DND-41 (cell line): ENCODE measurements at regions not wholly inside any gene's neighbourhood (a gene's known extent, or its start where the extent isn't known, plus 50 kb on each side); places are given as distances from the start of the nearest gene placed in this dataset.
"Not testable (repeated sequence)": the region's sequence is repeated elsewhere in the genome, so short reads cannot be mapped to it uniquely, and the experiment has no call there.

Experiments
- ATAC-seq: fragments of 200-7000 bp; cut with Tn5 transposase; 3 replicates; pipeline ENCODE4 v1.9.1; 2021; ENCODE audit warnings: low read depth; ENCODE audit not compliant: insufficient read depth
- DNase-seq: peaks from one replicate; pipeline ENCODE4 v3.0.0-alpha.2; 2020
- H2AFZ ChIP-seq: 2 replicates; pipeline ENCODE4 v1.6.0; 2012; ENCODE audit warnings: low read depth, low read length
- H3K27ac ChIP-seq: 2 replicates; pipeline ENCODE4 v1.5.1; 2012; ENCODE audit warnings: low read length, inconsistent platforms
- H3K27me3 ChIP-seq: fragments of 200-600 bp; sonication (generic); 2 replicates; pipeline ENCODE4 v1.6.0; 2012; ENCODE audit warnings: low read length, mild to moderate bottlenecking, inconsistent platforms; ENCODE audit not compliant: insufficient read depth, poor library complexity
- H3K36me3 ChIP-seq: 2 replicates; pipeline ENCODE4 v1.5.1; 2012; ENCODE audit warnings: low read length, inconsistent platforms; ENCODE audit not compliant: insufficient read depth
- H3K4me1 ChIP-seq: 2 replicates; pipeline ENCODE4 v1.5.1; 2012; ENCODE audit warnings: mild to moderate bottlenecking, low read length; ENCODE audit not compliant: insufficient read depth
- H3K4me2 ChIP-seq: 2 replicates; pipeline ENCODE4 v1.6.0; 2012; ENCODE audit warnings: mild to moderate bottlenecking, moderate library complexity, low read length, inconsistent platforms; ENCODE audit not compliant: insufficient read depth
- H3K4me3 ChIP-seq, 2 experiments: fragments of 200-600 bp in 1 of 2; shearing (Covaris generic) in 1 of 2; 2 replicates each; pipeline ENCODE4 v1.5.1; 2012 to 2016; ENCODE audit warnings: inconsistent platforms in 2 of 2, low read length in 2 of 2, mild to moderate bottlenecking in 2 of 2, low read depth in 1 of 2, moderate library complexity in 1 of 2
- H3K79me2 ChIP-seq: 2 replicates; pipeline ENCODE4 v1.6.0; 2012; ENCODE audit warnings: low read length, inconsistent platforms; ENCODE audit not compliant: insufficient read depth
- H3K9ac ChIP-seq: 2 replicates; pipeline ENCODE4 v1.6.0; 2012; ENCODE audit warnings: low read depth, mild to moderate bottlenecking, inconsistent platforms, low read length, moderate library complexity
- H3K9me3 ChIP-seq: 2 replicates; pipeline ENCODE4 v1.5.1; 2012; ENCODE audit warnings: low read length, moderate library complexity, mild to moderate bottlenecking, inconsistent platforms; ENCODE audit not compliant: insufficient read depth, severe bottlenecking
- H4K20me1 ChIP-seq: 2 replicates; pipeline ENCODE4 v1.6.0; 2012; ENCODE audit warnings: low read length; ENCODE audit not compliant: insufficient read depth
- CTCF ChIP-seq: IDR thresholded peaks from 2 replicates; pipeline ENCODE4 v1.5.1; 2012; ENCODE audit warnings: borderline replicate concordance, low read length, moderate library complexity, mild to moderate bottlenecking; ENCODE audit not compliant: poor library complexity, severe bottlenecking; ENCODE audit errors: extremely low read depth
- EZH2 ChIP-seq: IDR thresholded peaks from 3 replicates; pipeline ENCODE4 v1.6.1; 2012; ENCODE audit warnings: borderline replicate concordance, low read depth, mild to moderate bottlenecking, moderate library complexity, low read length, inconsistent platforms; ENCODE audit not compliant: severe bottlenecking

DNA sequence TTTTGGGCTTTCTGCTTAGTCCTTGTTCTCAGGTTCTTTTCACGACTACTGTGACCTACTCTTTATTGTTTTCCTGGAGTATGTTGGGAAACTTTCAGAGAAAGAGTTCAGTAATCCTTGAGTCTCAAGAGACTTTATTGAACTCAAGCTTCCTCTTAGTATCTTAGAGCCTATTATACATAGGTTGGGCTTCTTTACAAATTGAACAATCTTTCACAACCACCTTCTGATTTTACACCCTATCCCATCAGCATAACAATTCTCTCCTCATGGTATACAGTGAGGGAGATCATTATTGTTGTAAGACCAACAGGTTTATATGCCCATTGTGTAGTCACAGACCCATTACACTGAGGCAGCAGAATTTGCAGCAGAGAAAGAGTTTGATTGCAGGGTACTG, 193.2 kb upstream of the IGF1 start:
- Histone ChIP-seq H3K4me3 (no peak overlapping the region), H3K9ac (no peak overlapping the region), H3K36me3 (no peaks in the 10 kb centered on the region), H3K4me2 (no peak overlapping the region), H3K27me3 (no peaks in the 10 kb centered on the region), H3K79me2 (no peaks in the 10 kb centered on the region), H2AFZ (no peak overlapping the region), H3K4me1 (no peaks in the 10 kb centered on the region), H3K9me3 (no peaks in the 10 kb centered on the region), H3K27ac (no peak overlapping the region), H4K20me1 (no peaks in the 10 kb centered on the region)
- ATAC-seq: no peak
- TF ChIP-seq CTCF (no peak), EZH2 (no peak)
- DNase-seq: no peak

GRCh38 chr12:102672212-102672611, 191.8 kb upstream of the IGF1 start:
- H3K4me1 ChIP-seq, H3K27me3 ChIP-seq, H3K4me3 ChIP-seq, DNase-seq, H3K27ac ChIP-seq, ATAC-seq, H3K9me3 ChIP-seq, H3K9ac ChIP-seq, H3K36me3 ChIP-seq, H3K79me2 ChIP-seq, H2AFZ ChIP-seq, H4K20me1 ChIP-seq, H3K4me2 ChIP-seq: not testable (repeated sequence)

- no peak overlapping the region for H3K4me3 ChIP-seq
- no peak for ATAC-seq
- no peaks in the 10 kb centered on the region for H4K20me1 ChIP-seq
- DNase-seq: no peak
- no peaks in the 10 kb centered on the region for H3K36me3 ChIP-seq
- H3K4me2 ChIP-seq: no peak overlapping the region
- H3K79me2 ChIP-seq: no peaks in the 10 kb centered on the region
- no peaks in the 10 kb centered on the region for H3K27me3 ChIP-seq
- no peaks in the 10 kb centered on the region for H3K9me3 ChIP-seq
- H3K4me1 ChIP-seq: no peaks in the 10 kb centered on the region
- no peak overlapping the region for H3K9ac ChIP-seq
- no peak overlapping the region for H2AFZ ChIP-seq
- TF ChIP-seq CTCF (no peak), EZH2 (no peak)
- H3K27ac ChIP-seq: no peak overlapping the region
Measured at GRCh38 chr12:102669056-102669455, 188.7 kb upstream of the IGF1 start.

- not testable (repeated sequence) for H3K27me3 ChIP-seq, H4K20me1 ChIP-seq, H3K36me3 ChIP-seq, H2AFZ ChIP-seq, H3K27ac ChIP-seq, H3K4me2 ChIP-seq, DNase-seq, ATAC-seq, H3K9me3 ChIP-seq, H3K9ac ChIP-seq, H3K4me1 ChIP-seq, H3K79me2 ChIP-seq, H3K4me3 ChIP-seq
Measured at GRCh38 chr12:102666176-102666575, 185.8 kb upstream of the IGF1 start.
